HG02973 (cell line): ENCODE measurements at regions not wholly inside any gene's neighbourhood (a gene's known extent, or its start where the extent isn't known, plus 50 kb on each side); places are given as distances from the start of the nearest gene placed in this dataset.

Source experiments
- ATAC-seq: cut with Tn5 transposase; IDR thresholded peaks from one replicate; pipeline ENCODE4 v1.9.1; 2021; ENCODE audit warnings: moderate library complexity; ENCODE audit not compliant: unreplicated experiment

GRCh38 chr11:109553284-109553683 lies 131.3 kb downstream of the C11orf87 start:
- ATAC-seq: no peak

GRCh38 chr11:109554951-109555350 lies 133.0 kb downstream of the C11orf87 start:
- no peak for ATAC-seq

- no peak for ATAC-seq
Measured at GRCh38 chr11:109564241-109564640, 142.3 kb downstream of the C11orf87 start.

- no peak for ATAC-seq
Measured at GRCh38 chr11:109582470-109582869, 160.5 kb downstream of the C11orf87 start.

DNA sequence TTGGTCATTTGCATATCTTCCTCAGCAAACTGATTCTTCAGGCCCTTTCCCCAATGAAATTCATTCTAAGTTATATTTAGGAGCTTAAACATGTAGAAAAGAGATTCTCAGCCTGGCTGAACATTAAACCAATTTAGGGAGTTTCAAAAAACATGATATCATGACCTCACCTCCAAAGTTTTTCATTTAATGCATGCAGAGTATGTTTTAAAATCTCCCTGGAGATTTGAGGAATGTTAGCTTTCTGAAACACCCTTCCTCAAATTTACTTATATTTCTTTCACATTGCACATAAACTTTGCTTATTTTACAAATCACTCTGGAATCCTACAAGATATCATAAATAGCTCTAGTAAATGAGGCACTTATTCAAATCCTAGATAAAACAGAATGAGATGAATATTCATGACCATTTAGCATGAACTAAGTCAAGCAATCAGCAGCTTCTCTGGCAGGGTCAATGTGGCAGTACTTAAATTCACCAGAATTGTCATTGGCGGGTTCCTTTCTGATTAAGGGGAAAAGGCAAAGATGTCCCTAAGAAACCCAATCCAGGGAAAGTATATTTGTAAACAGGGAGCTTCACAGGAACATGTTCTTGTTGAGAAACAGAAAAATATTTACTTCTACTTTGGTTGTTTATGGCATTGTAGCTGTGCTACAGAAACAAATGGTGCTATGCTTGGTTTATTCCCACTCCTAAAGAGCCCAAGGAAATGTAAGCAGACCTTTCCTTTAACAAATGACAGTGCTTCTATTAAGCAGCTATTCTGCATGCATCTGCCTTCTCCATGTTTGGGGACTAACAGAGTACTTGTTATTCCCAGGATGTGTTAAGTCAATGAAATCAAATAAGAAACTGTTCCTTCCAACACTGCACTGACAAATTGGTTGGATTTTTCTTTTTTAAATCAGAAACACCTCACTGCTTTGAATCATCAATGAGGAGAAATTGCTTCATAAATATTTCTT lies 162.3 kb downstream of the C11orf87 start:
- ATAC-seq: no peak

DNA sequence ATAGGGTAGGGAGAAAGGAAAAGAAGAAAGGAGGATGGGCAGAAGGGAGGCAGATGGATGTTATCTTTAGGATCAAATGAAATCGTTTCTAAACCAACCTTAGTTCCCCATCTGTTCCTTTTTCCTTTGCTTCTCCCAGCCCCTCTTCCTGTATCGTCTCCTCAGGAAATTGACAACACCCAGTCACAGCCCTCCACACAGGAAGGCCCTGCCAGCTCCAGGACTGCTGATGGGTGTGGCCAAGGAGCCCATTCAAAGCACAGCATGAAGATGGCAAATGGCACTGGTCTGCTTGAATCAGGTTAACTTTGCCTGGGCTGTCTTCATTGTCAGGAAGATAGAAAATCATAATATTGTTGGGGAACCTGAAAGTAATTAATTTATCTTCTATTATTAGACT lies 164.8 kb downstream of the C11orf87 start:
- ATAC-seq: no peak

GRCh38 chr11:109590782-109591181 lies 168.8 kb downstream of the C11orf87 start:
- ATAC-seq: no peak

DNA sequence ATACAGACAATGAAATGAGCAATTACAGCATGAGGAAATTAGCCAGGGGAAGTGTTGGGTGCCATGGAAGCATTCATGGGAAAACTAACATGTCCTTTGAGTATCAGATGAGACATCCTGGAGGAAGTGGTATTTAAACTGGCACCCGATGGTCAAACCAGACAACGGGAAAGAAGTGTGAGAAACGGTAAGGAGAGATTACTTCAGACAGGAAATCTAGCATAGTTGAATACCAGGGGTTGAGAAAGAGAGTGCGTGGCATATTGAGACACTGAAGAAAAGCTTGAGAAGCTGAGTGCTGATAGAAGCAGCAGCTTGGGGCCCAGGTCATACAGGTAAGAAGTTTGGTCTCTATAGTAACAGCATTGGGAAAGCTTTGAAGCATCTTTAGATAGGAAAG lies 175.3 kb downstream of the C11orf87 start:
- no peak for ATAC-seq

DNA sequence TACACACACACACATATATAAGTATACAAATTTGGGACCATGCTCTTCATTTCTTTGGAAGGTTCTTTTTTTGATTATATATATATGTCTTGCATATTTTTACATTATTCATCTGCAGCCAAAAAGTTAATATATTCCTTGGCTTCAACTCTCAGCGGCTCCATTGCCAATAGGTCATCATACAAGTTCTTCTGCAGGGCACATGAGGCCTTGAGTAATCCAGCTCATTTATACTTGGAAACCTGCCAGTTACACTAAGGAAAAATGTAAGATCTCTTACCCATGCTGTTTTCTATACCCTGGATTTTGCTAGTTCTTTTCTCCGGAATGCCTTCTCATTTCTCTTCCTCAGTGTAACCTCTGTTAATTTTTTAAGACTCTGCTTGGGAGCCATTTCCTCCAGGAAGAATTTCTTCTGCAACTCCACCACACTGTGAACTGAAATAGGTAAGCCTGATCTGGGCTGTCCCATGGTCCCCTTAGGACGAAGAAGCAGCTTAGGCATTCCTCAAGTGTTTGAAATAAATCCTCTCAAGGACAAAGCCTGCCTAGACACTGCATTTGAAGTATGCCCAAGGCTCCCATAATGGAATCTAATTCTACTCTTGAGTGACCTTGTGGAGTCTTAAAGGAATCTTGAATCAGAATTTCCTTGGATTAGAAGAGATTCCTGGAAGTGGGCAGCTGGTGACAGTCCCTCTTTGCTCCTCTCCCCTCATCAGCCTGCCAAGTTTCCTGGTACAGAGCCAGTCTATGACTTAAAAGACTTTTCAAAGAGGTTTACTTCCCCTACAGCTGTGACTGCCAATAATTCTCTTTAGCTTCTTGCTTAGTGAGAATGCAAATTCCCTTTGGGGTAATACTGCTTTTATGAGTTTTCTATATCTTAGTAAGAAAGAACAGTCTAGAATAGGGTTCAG lies 182.8 kb downstream of the C11orf87 start:
- ATAC-seq: no peak

DNA sequence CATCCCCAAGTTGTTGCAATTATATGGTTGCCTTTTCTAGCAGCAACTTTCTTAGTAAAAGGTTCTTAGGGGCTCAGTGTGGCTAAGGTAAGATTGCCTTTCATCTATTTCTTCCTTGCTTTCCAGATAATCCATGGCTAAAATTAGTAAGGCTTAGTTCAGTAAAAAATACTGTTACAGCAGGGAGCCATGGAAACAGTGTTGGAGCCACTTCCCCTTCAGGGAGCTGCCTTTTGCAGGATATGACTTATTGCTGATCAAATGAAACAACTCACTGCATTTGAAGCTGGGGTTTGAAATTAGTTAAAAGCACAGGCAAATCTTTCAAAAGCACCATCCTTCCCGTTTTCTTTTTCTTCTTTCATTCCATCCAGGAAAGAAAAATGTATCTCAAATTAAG lies 184.3 kb downstream of the C11orf87 start:
- no peak for ATAC-seq

DNA sequence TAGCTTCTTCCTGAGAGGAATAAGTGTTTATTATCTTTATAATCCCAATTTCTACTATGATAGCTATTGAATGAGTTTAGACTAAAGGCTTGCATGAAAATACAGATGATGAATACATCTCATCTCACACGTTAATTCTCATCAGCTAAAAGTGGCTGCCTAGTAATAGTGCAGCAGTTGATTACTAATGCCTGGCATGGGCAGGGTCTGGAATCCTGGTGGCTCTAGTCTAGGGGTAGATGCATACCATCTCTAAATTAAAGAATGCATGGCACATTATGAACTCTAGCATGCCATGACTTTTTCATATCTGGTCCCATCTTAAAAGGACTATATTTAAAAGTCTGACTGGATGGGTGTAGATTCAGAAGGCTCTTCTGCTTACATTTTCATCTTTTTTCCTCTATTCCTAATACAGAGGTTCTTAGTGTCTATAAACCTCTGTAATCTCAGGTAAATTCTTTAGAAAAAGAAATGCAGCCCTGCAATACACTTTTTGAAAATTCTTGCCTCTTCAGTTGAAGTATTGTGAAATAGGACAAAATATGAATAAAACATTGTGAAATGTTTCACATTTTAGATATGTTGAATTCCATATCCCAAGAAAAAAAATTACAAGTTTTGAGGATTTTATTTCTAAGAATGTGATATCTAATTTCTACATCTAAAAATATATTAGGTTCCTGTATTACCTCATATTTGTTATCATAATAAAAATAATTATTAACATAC lies 187.6 kb downstream of the C11orf87 start:
- no peak for ATAC-seq

DNA sequence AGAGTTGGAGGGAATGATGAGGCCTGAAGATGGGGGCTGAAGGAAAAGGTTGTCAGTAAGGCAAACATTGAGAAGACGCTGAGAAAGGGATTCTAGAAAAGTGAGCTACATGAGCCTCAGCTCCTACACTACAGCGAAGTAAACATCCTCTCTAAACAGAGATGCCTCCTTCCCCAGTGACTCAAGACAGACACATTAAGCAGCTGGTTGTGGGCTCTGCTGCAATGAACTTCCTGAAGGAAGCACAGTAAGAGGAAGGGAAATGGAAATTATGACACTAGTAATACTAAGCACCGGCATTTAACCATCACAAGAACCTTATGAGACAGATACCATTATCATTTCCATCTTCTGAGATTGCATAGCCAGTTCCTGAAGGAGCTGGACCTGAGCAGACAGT lies 190.5 kb downstream of the C11orf87 start:
- ATAC-seq: no peak

DNA sequence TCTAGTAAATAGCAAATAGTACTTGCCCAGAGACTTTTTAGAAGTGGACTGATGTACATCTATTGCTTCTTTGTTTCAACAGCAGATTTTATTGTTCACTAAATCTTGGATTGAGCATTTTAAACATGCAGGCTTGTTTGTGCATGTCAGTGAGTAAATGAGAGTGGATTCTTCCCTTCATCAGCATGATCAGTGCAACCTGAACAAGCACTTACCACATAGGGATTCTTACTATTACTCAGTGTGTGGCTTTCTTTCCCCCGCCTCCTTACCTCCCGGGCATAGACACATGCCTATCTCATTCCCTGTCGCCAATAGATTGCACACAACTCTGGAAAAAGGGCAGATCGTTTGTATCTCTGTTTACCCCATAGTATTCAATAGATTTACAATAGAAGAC lies 197.5 kb downstream of the C11orf87 start:
- ATAC-seq: no peak

GRCh38 chr11:109629734-109630133 lies 207.7 kb downstream of the C11orf87 start:
- ATAC-seq: no peak

DNA sequence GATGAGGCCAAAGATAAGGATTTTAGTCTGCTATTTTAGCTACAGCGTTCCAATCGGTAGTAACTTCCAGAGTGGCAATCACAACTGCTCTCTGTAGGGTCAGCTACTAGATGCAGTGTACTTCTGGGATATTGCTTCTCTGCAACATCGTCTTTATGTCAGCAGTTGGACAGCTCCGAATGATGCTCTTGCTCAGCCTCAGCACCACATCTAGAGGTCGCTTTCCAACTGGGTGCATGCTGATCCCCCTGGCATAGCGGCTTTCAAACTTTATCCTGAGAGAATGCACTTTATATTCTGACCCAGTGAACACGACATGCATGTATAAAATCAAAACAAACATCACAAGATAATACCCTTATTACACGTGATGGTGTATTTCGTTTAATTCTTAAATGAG lies 219.6 kb downstream of the C11orf87 start:
- no peak for ATAC-seq

GRCh38 chr11:109644152-109644551 lies 222.2 kb downstream of the C11orf87 start:
- ATAC-seq: no peak

DNA sequence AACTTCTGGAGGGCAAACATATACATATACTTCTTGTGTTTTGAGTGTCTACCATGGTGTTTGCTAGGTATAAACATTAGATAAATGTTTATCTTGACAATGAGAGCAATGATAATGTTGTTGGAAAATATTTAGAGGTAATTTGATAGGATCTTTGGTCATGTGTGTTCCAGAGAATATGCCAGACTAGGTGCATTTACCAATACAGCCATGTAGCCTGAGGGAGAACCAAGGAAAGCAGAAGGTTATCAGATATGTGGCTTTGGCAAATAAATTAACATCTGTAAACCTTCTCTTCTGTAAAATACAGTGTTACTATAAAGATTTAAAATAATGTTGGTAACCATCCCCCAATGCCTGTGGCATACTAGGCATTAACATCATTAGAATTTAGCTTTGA lies 226.8 kb downstream of the C11orf87 start:
- ATAC-seq: no peak

DNA sequence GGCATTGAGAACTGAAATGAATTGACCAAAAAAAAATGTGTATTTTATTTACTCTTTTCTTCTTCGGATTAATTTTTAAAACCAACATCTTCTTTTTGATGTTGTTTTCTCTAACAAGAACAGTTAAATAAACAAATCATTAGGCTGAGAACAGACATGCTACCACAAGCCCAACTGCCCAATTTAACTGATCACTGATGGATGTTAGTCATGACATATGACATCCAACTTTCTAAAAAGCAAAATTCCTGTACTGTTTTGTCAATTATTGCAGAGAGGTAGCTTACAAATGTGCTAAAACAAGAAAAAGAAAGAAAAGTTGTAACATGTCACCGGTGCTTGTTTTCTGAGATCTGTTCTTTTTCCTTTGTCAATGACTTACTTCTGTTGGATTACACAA lies 232.1 kb downstream of the C11orf87 start:
- no peak for ATAC-seq

DNA sequence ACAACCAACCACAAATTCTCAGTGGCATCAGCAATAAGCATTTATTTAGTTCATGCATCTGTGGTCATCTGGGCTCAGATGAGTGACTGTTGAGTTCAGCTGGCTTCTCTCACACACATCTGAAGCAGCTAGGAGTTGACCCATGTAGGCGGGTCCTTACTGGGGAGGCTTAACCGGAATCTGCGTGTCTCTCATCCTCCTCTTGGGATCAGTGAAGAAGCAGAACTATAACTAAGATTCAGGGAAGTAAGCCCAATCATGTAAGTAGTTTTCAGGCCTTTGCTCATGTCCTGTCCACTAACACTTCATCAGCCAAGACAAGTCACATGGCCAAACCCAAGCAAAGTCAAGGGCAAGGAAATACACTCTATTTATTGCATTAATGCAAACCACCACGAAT lies 236.2 kb downstream of the C11orf87 start:
- no peak for ATAC-seq

DNA sequence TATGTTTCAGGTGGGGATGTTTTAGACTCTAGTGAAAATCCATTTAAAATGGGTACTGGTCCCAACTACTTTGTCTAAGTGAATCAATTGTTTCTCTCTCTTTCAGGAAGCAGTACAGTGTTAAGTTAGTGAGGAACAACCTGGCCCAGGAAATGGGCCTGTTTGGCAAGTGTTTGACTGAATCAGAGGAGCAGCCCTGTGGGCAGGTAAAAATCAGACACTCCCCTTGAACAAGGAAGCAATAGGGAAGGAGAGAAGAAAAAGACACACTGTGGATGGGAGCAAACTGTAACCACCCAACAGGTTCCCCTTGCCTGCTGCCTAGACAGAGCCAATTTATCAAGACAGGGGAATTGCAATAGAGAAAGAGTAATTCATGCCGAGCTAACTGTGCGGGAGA lies 245.7 kb downstream of the C11orf87 start:
- ATAC-seq: no peak
